HFF-Myc (cell line): ENCODE measurements at regions not wholly inside any gene's neighbourhood (a gene's known extent, or its start where the extent isn't known, plus 50 kb on each side); places are given as distances from the start of the nearest gene placed in this dataset.
A peak's percentile ranks its signal among the peaks of the same experiment; 100 is the strongest.
"Not testable (repeated sequence)": the region's sequence is repeated elsewhere in the genome, so short reads cannot be mapped to it uniquely, and the experiment has no call there.

Experiments used
- DNase-seq: peaks from one replicate; pipeline ENCODE4 v3.0.0-alpha.2; 2011; ENCODE audit warnings: low read depth; ENCODE audit errors: extremely low read depth
- H3K4me3 ChIP-seq: replicated peaks from 2 replicates; pipeline ENCODE4 v1.5.1; 2011; ENCODE audit warnings: low read depth, mild to moderate bottlenecking, control low read depth, low read length
- TF ChIP-seq, protein P1 (sequence below): IDR thresholded peaks from 2 replicates; pipeline ENCODE4 v1.5.1; 2012; ENCODE audit warnings: mild to moderate bottlenecking, low read depth, low read length, control low read depth; ENCODE audit errors: missing control alignments

DNA sequence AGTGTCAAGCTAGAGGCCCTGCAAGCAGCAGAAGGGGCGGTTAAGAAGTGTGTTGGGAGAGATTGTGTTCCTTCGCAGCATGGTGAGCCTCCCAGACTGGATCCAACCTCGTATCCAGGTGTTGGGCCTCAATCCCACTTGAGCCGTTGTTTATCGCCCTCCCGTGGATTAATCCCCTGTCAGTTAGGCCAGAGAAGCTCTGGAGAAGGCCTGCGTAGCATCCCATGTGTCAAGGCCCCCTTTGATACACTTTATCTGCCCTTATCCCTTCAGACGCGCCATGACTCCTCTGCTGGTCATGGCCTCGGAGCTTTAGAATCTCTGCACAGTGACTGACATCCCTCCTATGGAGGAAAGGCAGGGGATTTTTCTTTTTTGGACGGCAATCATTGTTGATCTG, 181.0 kb downstream of the ZFP64 start:
- H3K4me3 ChIP-seq, result no peak overlapping the region
- TF ChIP-seq, protein P1, sequence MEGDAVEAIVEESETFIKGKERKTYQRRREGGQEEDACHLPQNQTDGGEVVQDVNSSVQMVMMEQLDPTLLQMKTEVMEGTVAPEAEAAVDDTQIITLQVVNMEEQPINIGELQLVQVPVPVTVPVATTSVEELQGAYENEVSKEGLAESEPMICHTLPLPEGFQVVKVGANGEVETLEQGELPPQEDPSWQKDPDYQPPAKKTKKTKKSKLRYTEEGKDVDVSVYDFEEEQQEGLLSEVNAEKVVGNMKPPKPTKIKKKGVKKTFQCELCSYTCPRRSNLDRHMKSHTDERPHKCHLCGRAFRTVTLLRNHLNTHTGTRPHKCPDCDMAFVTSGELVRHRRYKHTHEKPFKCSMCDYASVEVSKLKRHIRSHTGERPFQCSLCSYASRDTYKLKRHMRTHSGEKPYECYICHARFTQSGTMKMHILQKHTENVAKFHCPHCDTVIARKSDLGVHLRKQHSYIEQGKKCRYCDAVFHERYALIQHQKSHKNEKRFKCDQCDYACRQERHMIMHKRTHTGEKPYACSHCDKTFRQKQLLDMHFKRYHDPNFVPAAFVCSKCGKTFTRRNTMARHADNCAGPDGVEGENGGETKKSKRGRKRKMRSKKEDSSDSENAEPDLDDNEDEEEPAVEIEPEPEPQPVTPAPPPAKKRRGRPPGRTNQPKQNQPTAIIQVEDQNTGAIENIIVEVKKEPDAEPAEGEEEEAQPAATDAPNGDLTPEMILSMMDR, result no peak
- DNase-seq, result no peak

- H3K4me3 ChIP-seq, result no peak overlapping the region
- no peak for DNase-seq
- TF ChIP-seq, protein P1, result no peak
Measured at GRCh38 chr20:52008874-52009273, 182.7 kb downstream of the ZFP64 start.

DNA sequence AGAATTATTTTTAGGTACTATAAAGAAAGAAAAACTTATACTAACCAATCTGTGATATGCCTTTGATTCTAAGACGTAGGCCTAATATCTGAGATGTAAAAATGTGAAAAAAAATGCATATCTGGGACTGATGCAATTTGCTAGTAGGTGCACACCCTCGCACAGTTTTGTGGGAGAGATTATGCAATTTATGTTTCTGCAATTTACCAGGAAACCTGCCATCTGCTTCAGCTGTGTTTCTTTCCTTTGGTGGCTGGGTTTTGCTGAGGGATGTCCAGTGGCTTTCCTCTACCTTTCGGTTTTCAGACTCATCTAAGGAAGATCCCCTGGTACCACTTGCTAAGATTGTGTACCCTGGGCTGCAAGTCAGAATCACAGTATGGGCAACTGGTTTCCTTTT, 186.9 kb downstream of the ZFP64 start:
- TF ChIP-seq, protein P1, result no peak
- H3K4me3 ChIP-seq, result no peak overlapping the region
- no peak for DNase-seq

DNA sequence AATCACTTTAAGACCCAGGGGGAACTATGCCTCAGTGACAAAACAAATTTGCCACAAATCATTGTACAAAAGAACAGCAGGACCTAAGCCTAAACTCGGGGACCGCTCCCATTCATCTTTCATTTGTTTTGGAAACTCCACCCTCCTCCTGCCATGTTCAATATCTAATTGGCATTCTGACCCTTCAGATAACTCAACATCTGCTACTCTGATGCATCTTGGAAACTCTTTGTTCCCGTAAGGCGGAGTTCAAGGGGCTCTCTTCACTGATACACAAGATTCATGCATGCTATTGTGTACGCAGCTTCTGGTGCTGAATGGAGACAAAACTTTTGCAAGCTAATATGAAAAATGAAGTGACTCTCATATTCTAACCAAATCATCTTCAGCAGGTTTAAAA, 187.6 kb downstream of the ZFP64 start:
- no peak for DNase-seq
- no peak overlapping the region for H3K4me3 ChIP-seq
- TF ChIP-seq, protein P1, result no peak

GRCh38 chr20:52003415-52003814, 188.2 kb downstream of the ZFP64 start:
- H3K4me3 ChIP-seq, result no peak overlapping the region
- TF ChIP-seq, protein P1, result no peak
- DNase-seq, result no peak

DNA sequence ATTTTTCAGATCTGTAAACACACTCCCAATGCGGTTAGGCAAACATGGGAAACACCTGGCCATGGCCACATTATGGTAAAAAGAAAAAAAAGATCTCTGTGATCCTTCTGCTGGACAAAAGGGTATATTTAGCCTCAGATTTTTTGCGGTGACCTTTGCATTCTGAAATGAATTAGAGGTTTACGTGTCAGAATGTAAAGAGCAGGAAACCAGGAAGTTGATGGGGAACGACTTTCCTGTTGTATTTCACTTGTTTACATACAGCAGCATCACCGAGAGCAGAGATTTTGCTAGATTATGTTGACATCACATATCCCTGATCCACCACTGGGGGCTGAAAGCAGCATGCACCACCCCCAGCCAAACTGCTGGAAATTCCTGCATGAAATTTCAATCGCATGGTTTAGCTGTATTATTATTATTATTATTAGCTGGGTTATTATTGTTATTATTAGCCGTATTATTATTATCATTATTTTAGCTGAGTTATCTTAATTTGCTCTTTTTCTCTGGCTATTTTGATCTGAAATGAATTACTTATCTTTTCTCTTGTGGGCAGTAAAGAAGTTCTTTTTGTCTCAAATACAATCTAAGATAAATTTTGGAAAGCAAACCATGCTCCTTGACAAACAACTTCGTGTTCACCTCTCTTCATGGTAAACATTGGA, 189.4 kb downstream of the ZFP64 start:
- DNase-seq, result peak; percentile 61
- no peak overlapping the region for H3K4me3 ChIP-seq

GRCh38 chr20:51997281-51997936, 194.2 kb downstream of the ZFP64 start:
- DNase-seq, H3K4me3 ChIP-seq: not testable (repeated sequence)

More for the DNA sequence above, 189.4 kb downstream of the ZFP64 start:
- TF ChIP-seq, protein P1, result peak; percentile 20
